ENCODE measurements at regions not wholly inside any gene's neighbourhood (a gene's known extent, or its start where the extent isn't known, plus 50 kb on each side); places are given as distances from the start of the nearest gene placed in this dataset.
"Not testable (repeated sequence)": the region's sequence is repeated elsewhere in the genome, so short reads cannot be mapped to it uniquely, and the experiment has no call there.

- TF ChIP-seq CTCF (IDR thresholded peaks at IDR 0.05) = no peak
- H3K27ac Mint-ChIP-seq (ENCODE audit: unreplicated experiment) = peak overlapping the region; percentile 58
- no peaks in the 10 kb centered on the region for H3K36me3 Mint-ChIP-seq (ENCODE audit: low read depth)
- H3K27me3 Mint-ChIP-seq (ENCODE audit: low read depth) = peaks cover 2% of the 10 kb centered on the region
- no peak overlapping the region for H3K4me3 Mint-ChIP-seq (ENCODE audit: unreplicated experiment)
- peaks cover 6% of the 10 kb centered on the region for H3K4me1 Mint-ChIP-seq (ENCODE audit: low read depth)
- DNase-seq (ENCODE audit: low spot score) = no peak
- no peaks in the 10 kb centered on the region for H3K9me3 Mint-ChIP-seq (ENCODE audit: low read depth)
These were observed 79.8 kb upstream of the PPARGC1A start for GRCh38 chr4:23969635-23970145.

- H3K9me3 Mint-ChIP-seq (ENCODE audit: low read depth) = no peaks in the 10 kb centered on the region
- H3K4me1 Mint-ChIP-seq (ENCODE audit: low read depth) = peaks cover 6% of the 10 kb centered on the region
- no peak for DNase-seq (ENCODE audit: low spot score)
- H3K36me3 Mint-ChIP-seq (ENCODE audit: low read depth) = no peaks in the 10 kb centered on the region
- no peak for TF ChIP-seq CTCF (IDR thresholded peaks at IDR 0.05)
- H3K27ac Mint-ChIP-seq (ENCODE audit: unreplicated experiment) = no peak overlapping the region
- peaks cover 6% of the 10 kb centered on the region for H3K27me3 Mint-ChIP-seq (ENCODE audit: low read depth)
- no peak overlapping the region for H3K4me3 Mint-ChIP-seq (ENCODE audit: unreplicated experiment)
These were observed 77.4 kb upstream of the PPARGC1A start for GRCh38 chr4:23967281-23967680.

GRCh38 chr4:23966725-23967124 lies 76.9 kb upstream of the PPARGC1A start:
- peak; percentile 53 for TF ChIP-seq CTCF (IDR thresholded peaks at IDR 0.05)
- Mint-ChIP-seq H3K27ac (ENCODE audit: unreplicated experiment) (no peak overlapping the region), H3K9me3 (ENCODE audit: low read depth) (no peaks in the 10 kb centered on the region), H3K36me3 (ENCODE audit: low read depth) (no peaks in the 10 kb centered on the region), H3K27me3 (ENCODE audit: low read depth) (peaks cover 6% of the 10 kb centered on the region), H3K4me1 (ENCODE audit: low read depth) (peaks cover 6% of the 10 kb centered on the region), H3K4me3 (ENCODE audit: unreplicated experiment) (no peak overlapping the region)
- DNase-seq (ENCODE audit: low spot score) = no peak

- Mint-ChIP-seq H3K27ac (ENCODE audit: unreplicated experiment) (no peak overlapping the region), H3K4me1 (ENCODE audit: low read depth) (no peaks in the 10 kb centered on the region), H3K9me3 (ENCODE audit: low read depth) (no peaks in the 10 kb centered on the region), H3K4me3 (ENCODE audit: unreplicated experiment) (no peak overlapping the region), H3K36me3 (ENCODE audit: low read depth) (no peaks in the 10 kb centered on the region), H3K27me3 (ENCODE audit: low read depth) (peaks cover 6% of the 10 kb centered on the region)
- DNase-seq (ENCODE audit: low spot score) = no peak
- no peak for TF ChIP-seq CTCF (IDR thresholded peaks at IDR 0.05)
These were observed 72.6 kb upstream of the PPARGC1A start for GRCh38 chr4:23962462-23962861.

- H3K36me3 Mint-ChIP-seq (ENCODE audit: low read depth); H3K27ac Mint-ChIP-seq (ENCODE audit: unreplicated experiment); H3K4me1 Mint-ChIP-seq (ENCODE audit: low read depth); H3K4me3 Mint-ChIP-seq (ENCODE audit: unreplicated experiment); H3K27me3 Mint-ChIP-seq (ENCODE audit: low read depth); H3K9me3 Mint-ChIP-seq (ENCODE audit: low read depth); DNase-seq (ENCODE audit: low spot score): not testable (repeated sequence)
These were observed 71.5 kb upstream of the PPARGC1A start for GRCh38 chr4:23961395-23961794.

- Mint-ChIP-seq H3K27ac (ENCODE audit: unreplicated experiment) (no peak overlapping the region), H3K4me1 (ENCODE audit: low read depth) (no peaks in the 10 kb centered on the region), H3K9me3 (ENCODE audit: low read depth) (peaks cover 7% of the 10 kb centered on the region), H3K36me3 (ENCODE audit: low read depth) (no peaks in the 10 kb centered on the region), H3K27me3 (ENCODE audit: low read depth) (peaks cover 3% of the 10 kb centered on the region), H3K4me3 (ENCODE audit: unreplicated experiment) (no peak overlapping the region)
- no peak for DNase-seq (ENCODE audit: low spot score)
- no peak for TF ChIP-seq CTCF (IDR thresholded peaks at IDR 0.05)
These were observed 69.7 kb upstream of the PPARGC1A start for GRCh38 chr4:23959396-23960148.

Data from chondrocyte (in vitro differentiated cells).